HS-5 (cell line): ENCODE measurements at regions not wholly inside any gene's neighbourhood (a gene's known extent, or its start where the extent isn't known, plus 50 kb on each side); places are given as distances from the start of the nearest gene placed in this dataset.

Experiments
- DNase-seq: peaks from one replicate; pipeline ENCODE4 v3.0.0-alpha.2; 2012; ENCODE audit warnings: low read depth

- no peak for DNase-seq
These were observed 114.2 kb upstream of the EEA1 start for GRCh38 chr12:93043192-93043876.

GRCh38 chr12:93043877-93044209 lies 114.7 kb upstream of the EEA1 start:
- no peak for DNase-seq

- no peak for DNase-seq
These were observed 118.0 kb upstream of the EEA1 start for GRCh38 chr12:93047118-93047517.

GRCh38 chr12:93048656-93049055 lies 119.6 kb upstream of the EEA1 start:
- no peak for DNase-seq

- no peak for DNase-seq
These were observed 121.1 kb upstream of the EEA1 start for GRCh38 chr12:93050026-93050747.

GRCh38 chr12:93050748-93051081 lies 121.6 kb upstream of the EEA1 start:
- DNase-seq, result peak; percentile 10

GRCh38 chr12:93054021-93054420 lies 124.9 kb upstream of the EEA1 start:
- DNase-seq, result no peak

- no peak for DNase-seq
These were observed 126.1 kb upstream of the EEA1 start for GRCh38 chr12:93055221-93055620.

GRCh38 chr12:93056971-93057535 lies 128.0 kb upstream of the EEA1 start:
- DNase-seq, result no peak

GRCh38 chr12:93058280-93058679 lies 129.2 kb upstream of the EEA1 start:
- no peak for DNase-seq

- DNase-seq, result no peak
These were observed 130.2 kb upstream of the EEA1 start for GRCh38 chr12:93059288-93059687.

- no peak for DNase-seq
These were observed 131.0 kb upstream of the EEA1 start for GRCh38 chr12:93059925-93060665.

- no peak for DNase-seq
These were observed 131.8 kb upstream of the EEA1 start for GRCh38 chr12:93060666-93061472.

- DNase-seq, result no peak
These were observed 132.7 kb upstream of the EEA1 start for GRCh38 chr12:93061473-93062419.

GRCh38 chr12:93065896-93066295 lies 136.8 kb upstream of the EEA1 start:
- DNase-seq, result no peak

- no peak for DNase-seq
These were observed 143.2 kb upstream of the EEA1 start for GRCh38 chr12:93072340-93072739.

GRCh38 chr12:93073324-93073723 lies 144.2 kb upstream of the EEA1 start:
- DNase-seq, result no peak

GRCh38 chr12:93078059-93078458 lies 149.0 kb upstream of the EEA1 start:
- no peak for DNase-seq

GRCh38 chr12:93078577-93078976 lies 149.5 kb upstream of the EEA1 start:
- no peak for DNase-seq

- DNase-seq, result no peak
These were observed 150.2 kb upstream of the EEA1 start for GRCh38 chr12:93079271-93079670.

- DNase-seq, result no peak
These were observed 150.9 kb upstream of the EEA1 start for GRCh38 chr12:93079976-93080375.
